Neural cell (in vitro differentiated cells): ENCODE measurements at regions not wholly inside any gene's neighbourhood (a gene's known extent, or its start where the extent isn't known, plus 50 kb on each side); places are given as distances from the start of the nearest gene placed in this dataset.

ENCODE experiments used
- H2AFZ ChIP-seq: fragments of 200-600, 300-800 bp; sonication (generic), shearing (Covaris generic); 2 replicates; pipeline ENCODE4 v1.6.0; 2014; ENCODE audit warnings: low read depth, mild to moderate bottlenecking, antibody characterized with exemption, low read length, moderate library complexity
- H3F3A ChIP-seq: fragments of 200-600 bp; shearing (Covaris generic); 2 replicates; pipeline ENCODE4 v1.6.1; 2016; ENCODE audit warnings: mild to moderate bottlenecking, moderate library complexity, mixed read lengths, antibody characterized with exemption, low read length; ENCODE audit not compliant: insufficient read depth, poor library complexity, severe bottlenecking
- H3K27ac ChIP-seq: fragments of 200-600, 300-800 bp; sonication (generic), shearing (Covaris generic); 2 replicates; pipeline ENCODE4 v1.5.1; 2014; ENCODE audit warnings: mild to moderate bottlenecking, low read length, moderate library complexity
- H3K27me3 ChIP-seq: fragments of 300-800, 200-600 bp; sonication (generic), shearing (Covaris generic); 2 replicates; pipeline ENCODE4 v1.6.0; 2014; ENCODE audit warnings: mild to moderate bottlenecking, low read depth, low read length, moderate library complexity; ENCODE audit not compliant: insufficient read depth
- H3K36me3 ChIP-seq: fragments of 300-800, 200-600 bp; sonication (generic), shearing (Covaris generic); 2 replicates; pipeline ENCODE4 v1.5.1; 2014; ENCODE audit warnings: mild to moderate bottlenecking, antibody characterized with exemption, low read length, moderate library complexity; ENCODE audit not compliant: insufficient read depth
- H3K4me2 ChIP-seq: fragments of 300-800, 200-600 bp; sonication (generic), shearing (Covaris generic); 2 replicates; pipeline ENCODE4 v1.6.0; 2014; ENCODE audit warnings: mild to moderate bottlenecking, low read length
- H3K4me3 ChIP-seq: fragments of 300-800, 200-600 bp; sonication (generic), shearing (Covaris generic); 2 replicates; pipeline ENCODE4 v1.5.1; 2014; ENCODE audit warnings: mild to moderate bottlenecking, low read length, moderate library complexity
- H3K79me2 ChIP-seq: fragments of 200-600 bp; shearing (Covaris generic); replicated peaks from 2 replicates; pipeline ENCODE4 v1.6.0; 2014; ENCODE audit warnings: mild to moderate bottlenecking, low read length, moderate library complexity; ENCODE audit not compliant: insufficient read depth
- H3K9ac ChIP-seq: fragments of 300-800, 200-600 bp; sonication (generic), shearing (Covaris generic); 2 replicates; pipeline ENCODE4 v1.6.1; 2016; ENCODE audit warnings: mild to moderate bottlenecking, low read length, mixed read lengths
- H3K9me2 ChIP-seq: fragments of 200-600 bp; shearing (Covaris generic); 2 replicates; pipeline ENCODE4 v1.6.1; 2016; ENCODE audit warnings: mild to moderate bottlenecking, low read length, mixed read lengths; ENCODE audit not compliant: insufficient read depth
- H3K9me3 ChIP-seq: fragments of 200-600, 300-800 bp; sonication (generic), shearing (Covaris generic); 2 replicates; pipeline ENCODE4 v1.6.1; 2016; ENCODE audit warnings: mild to moderate bottlenecking, mixed run types, low read length, moderate library complexity, mixed read lengths
- H4K20me1 ChIP-seq: fragments of 200-600 bp; shearing (Covaris generic); 2 replicates; pipeline ENCODE4 v1.6.1; 2016; ENCODE audit warnings: mild to moderate bottlenecking, mixed run types; ENCODE audit not compliant: insufficient read depth
- CTCF ChIP-seq: fragments of 450-650 bp; IDR thresholded peaks from 2 replicates; pipeline ENCODE4 v1.5.1; 2014; ENCODE audit warnings: antibody characterized with exemption, mild to moderate bottlenecking, moderate library complexity; ENCODE audit not compliant: poor library complexity, severe bottlenecking
- EP300 ChIP-seq: fragments of 450-650 bp; conservative IDR thresholded peaks from 2 replicates; pipeline ENCODE4 v1.6.1; 2014; ENCODE audit warnings: antibody characterized with exemption, mild to moderate bottlenecking, moderate library complexity; ENCODE audit not compliant: poor library complexity, severe bottlenecking
- EZH2 ChIP-seq: fragments of 200-600, 300-800 bp; shearing (Covaris generic), sonication (generic); IDR thresholded peaks from 2 replicates; pipeline ENCODE4 v1.6.1; 2014; ENCODE audit warnings: antibody characterized with exemption, low read length, borderline replicate concordance, mild to moderate bottlenecking; ENCODE audit not compliant: insufficient read depth, poor library complexity, severe bottlenecking
- MXI1 ChIP-seq: fragments of 450-650 bp; conservative IDR thresholded peaks from 2 replicates; pipeline ENCODE4 v1.6.1; 2014; ENCODE audit warnings: antibody characterized with exemption, mild to moderate bottlenecking; ENCODE audit not compliant: poor library complexity, severe bottlenecking
- POLR2AphosphoS5 ChIP-seq: IDR thresholded peaks from 2 replicates; pipeline ENCODE4 v1.6.1; 2012
- RAD21 ChIP-seq: fragments of 450-650 bp; conservative IDR thresholded peaks from 2 replicates; pipeline ENCODE4 v1.6.1; 2014; ENCODE audit warnings: antibody characterized with exemption, mild to moderate bottlenecking, moderate library complexity
- REST ChIP-seq: IDR thresholded peaks from 2 replicates; pipeline ENCODE4 v1.6.1; 2012; ENCODE audit warnings: borderline replicate concordance
- SMC3 ChIP-seq: fragments of 450-650 bp; conservative IDR thresholded peaks from 2 replicates; pipeline ENCODE4 v1.6.1; 2014; ENCODE audit warnings: antibody characterized with exemption, mild to moderate bottlenecking, moderate library complexity; ENCODE audit not compliant: poor library complexity
- TAF1 ChIP-seq: IDR thresholded peaks from 2 replicates; pipeline ENCODE4 v1.6.1; 2012; ENCODE audit warnings: low read depth

- Histone ChIP-seq H3K27ac (no peak overlapping the region), H2AFZ (no peak overlapping the region), H3K27me3 (no peaks in the 10 kb centered on the region), H3K9me3 (no peaks in the 10 kb centered on the region), H3K4me3 (no peak overlapping the region), H3K9ac (no peak overlapping the region), H3K4me2 (no peak overlapping the region), H3K79me2 (no peaks in the 10 kb centered on the region), H3K9me2 (no peaks in the 10 kb centered on the region), H3K36me3 (no peaks in the 10 kb centered on the region), H3F3A (no peaks in the 10 kb centered on the region), H4K20me1 (no peaks in the 10 kb centered on the region)
- no peak for TF ChIP-seq TAF1
- no peak for TF ChIP-seq RAD21
- no peak for TF ChIP-seq POLR2AphosphoS5
- no peak for TF ChIP-seq EP300
- no peak for TF ChIP-seq MXI1
- no peak for TF ChIP-seq SMC3
- TF ChIP-seq REST = no peak
- no peak for TF ChIP-seq CTCF
- no peak for TF ChIP-seq EZH2
Measured at GRCh38 chr15:68506071-68506470, 72.7 kb upstream of the CORO2B start.

- H2AFZ ChIP-seq = no peak overlapping the region
- H3K27me3 ChIP-seq = no peaks in the 10 kb centered on the region
- no peak overlapping the region for H3K4me2 ChIP-seq
- H3K4me3 ChIP-seq = no peak overlapping the region
- no peak overlapping the region for H3K9ac ChIP-seq
- H3K27ac ChIP-seq = no peak overlapping the region
- H3K9me3 ChIP-seq = no peaks in the 10 kb centered on the region
- no peaks in the 10 kb centered on the region for H4K20me1 ChIP-seq
- H3K9me2 ChIP-seq = no peaks in the 10 kb centered on the region
- no peaks in the 10 kb centered on the region for H3K36me3 ChIP-seq
- TF ChIP-seq SMC3 (no peak), POLR2AphosphoS5 (no peak), REST (no peak), MXI1 (no peak), RAD21 (no peak), EP300 (no peak), EZH2 (no peak), CTCF (no peak), TAF1 (no peak)
- no peaks in the 10 kb centered on the region for H3K79me2 ChIP-seq
- H3F3A ChIP-seq = no peaks in the 10 kb centered on the region
Measured at GRCh38 chr15:68507447-68507846, 71.3 kb upstream of the CORO2B start.
